ENCODE measurements at regions not wholly inside any gene's neighbourhood (a gene's known extent, or its start where the extent isn't known, plus 50 kb on each side); places are given as distances from the start of the nearest gene placed in this dataset.

DNA sequence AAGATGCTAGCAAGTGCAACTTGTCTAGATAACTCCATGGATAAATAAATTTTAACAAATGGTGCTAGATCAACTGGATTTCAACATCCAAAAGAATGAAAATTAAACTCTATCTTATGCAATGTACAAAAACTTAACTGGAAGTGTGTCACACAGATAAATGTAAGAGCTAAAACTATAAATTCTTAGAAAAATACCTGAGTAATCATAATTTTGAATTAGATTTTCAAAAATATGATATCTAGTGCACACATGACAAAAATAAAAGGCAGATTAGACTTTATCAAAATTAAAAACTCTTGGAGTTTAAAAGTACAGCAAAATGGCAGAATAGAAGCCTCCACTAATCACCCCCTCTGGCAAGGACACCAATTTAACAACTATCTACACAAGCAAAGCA, 1791.2 kb upstream of the CDH6 start:
- Histone ChIP-seq H3K4me2 (ENCODE audit: insufficient read depth, low read length) (no peak overlapping the region), H3K4me3 (ENCODE audit: low read depth in 1 of 2, low read length in 2 of 2) (no peak overlapping the region), H3K79me2 (ENCODE audit: insufficient read depth, low read length) (no peaks in the 10 kb centered on the region), H3K9ac (ENCODE audit: low read depth, low read length) (no peak overlapping the region), H4K20me1 (ENCODE audit: insufficient read depth, low read length) (no peaks in the 10 kb centered on the region), H3K9me3 (ENCODE audit: insufficient read depth, low read length, severe bottlenecking) (peaks cover 7% of the 10 kb centered on the region), H3K27me3 (ENCODE audit: insufficient read depth, low read length, poor library complexity) (no peaks in the 10 kb centered on the region), H3K4me1 (ENCODE audit: insufficient read depth, low read length) (no peaks in the 10 kb centered on the region), H3K27ac (ENCODE audit: low read length) (no peak overlapping the region), H3K36me3 (ENCODE audit: insufficient read depth, low read length) (no peaks in the 10 kb centered on the region), H2AFZ (ENCODE audit: low read depth, low read length) (no peak overlapping the region)
- DNase-seq: no peak
- no peak for ATAC-seq (ENCODE audit: insufficient read depth, low read depth)
- TF ChIP-seq, protein P1, sequence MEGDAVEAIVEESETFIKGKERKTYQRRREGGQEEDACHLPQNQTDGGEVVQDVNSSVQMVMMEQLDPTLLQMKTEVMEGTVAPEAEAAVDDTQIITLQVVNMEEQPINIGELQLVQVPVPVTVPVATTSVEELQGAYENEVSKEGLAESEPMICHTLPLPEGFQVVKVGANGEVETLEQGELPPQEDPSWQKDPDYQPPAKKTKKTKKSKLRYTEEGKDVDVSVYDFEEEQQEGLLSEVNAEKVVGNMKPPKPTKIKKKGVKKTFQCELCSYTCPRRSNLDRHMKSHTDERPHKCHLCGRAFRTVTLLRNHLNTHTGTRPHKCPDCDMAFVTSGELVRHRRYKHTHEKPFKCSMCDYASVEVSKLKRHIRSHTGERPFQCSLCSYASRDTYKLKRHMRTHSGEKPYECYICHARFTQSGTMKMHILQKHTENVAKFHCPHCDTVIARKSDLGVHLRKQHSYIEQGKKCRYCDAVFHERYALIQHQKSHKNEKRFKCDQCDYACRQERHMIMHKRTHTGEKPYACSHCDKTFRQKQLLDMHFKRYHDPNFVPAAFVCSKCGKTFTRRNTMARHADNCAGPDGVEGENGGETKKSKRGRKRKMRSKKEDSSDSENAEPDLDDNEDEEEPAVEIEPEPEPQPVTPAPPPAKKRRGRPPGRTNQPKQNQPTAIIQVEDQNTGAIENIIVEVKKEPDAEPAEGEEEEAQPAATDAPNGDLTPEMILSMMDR (IDR thresholded peaks at IDR 0.05; ENCODE audit: borderline replicate concordance, extremely low read depth, low read length, poor library complexity, severe bottlenecking): no peak
- TF ChIP-seq EZH2 (IDR thresholded peaks at IDR 0.05; ENCODE audit: borderline replicate concordance, low read depth, low read length, severe bottlenecking): no peak

DNA sequence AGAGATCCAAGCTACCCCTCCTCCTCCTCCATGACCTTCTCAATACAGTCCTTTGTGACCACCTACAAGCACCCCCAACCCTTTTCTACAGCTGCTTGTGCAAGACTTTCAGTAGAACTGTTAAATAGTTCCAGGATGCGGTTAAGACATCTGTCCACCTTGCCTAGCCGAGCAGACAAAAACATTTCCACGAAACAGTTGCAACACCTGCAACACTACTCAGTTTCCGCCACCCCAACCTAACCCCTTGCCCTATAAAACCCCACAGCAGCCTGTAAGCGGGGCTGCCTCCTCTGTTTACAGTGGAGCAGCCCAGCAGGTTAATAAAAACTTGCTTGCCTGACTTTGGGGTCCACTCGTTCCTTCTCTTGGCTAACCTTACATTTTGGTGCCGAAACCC, 1803.5 kb upstream of the CDH6 start:
- H3K27me3 ChIP-seq (ENCODE audit: insufficient read depth, low read length, poor library complexity): no peaks in the 10 kb centered on the region
- no peak overlapping the region for H2AFZ ChIP-seq (ENCODE audit: low read depth, low read length)
- no peak overlapping the region for H3K4me3 ChIP-seq (ENCODE audit: low read depth in 1 of 2, low read length in 2 of 2)
- ATAC-seq (ENCODE audit: insufficient read depth, low read depth): no peak
- no peak for DNase-seq
- H3K27ac ChIP-seq (ENCODE audit: low read length): no peak overlapping the region
- H3K4me2 ChIP-seq (ENCODE audit: insufficient read depth, low read length): no peak overlapping the region
- H3K79me2 ChIP-seq (ENCODE audit: insufficient read depth, low read length): no peaks in the 10 kb centered on the region
- H4K20me1 ChIP-seq (ENCODE audit: insufficient read depth, low read length): no peaks in the 10 kb centered on the region
- no peaks in the 10 kb centered on the region for H3K36me3 ChIP-seq (ENCODE audit: insufficient read depth, low read length)
- no peaks in the 10 kb centered on the region for H3K4me1 ChIP-seq (ENCODE audit: insufficient read depth, low read length)
- TF ChIP-seq, protein P1 (IDR thresholded peaks at IDR 0.05; ENCODE audit: borderline replicate concordance, extremely low read depth, low read length, poor library complexity, severe bottlenecking): no peak
- no peak for TF ChIP-seq EZH2 (IDR thresholded peaks at IDR 0.05; ENCODE audit: borderline replicate concordance, low read depth, low read length, severe bottlenecking)
- no peak overlapping the region for H3K9ac ChIP-seq (ENCODE audit: low read depth, low read length)
- peaks cover 1% of the 10 kb centered on the region for H3K9me3 ChIP-seq (ENCODE audit: insufficient read depth, low read length, severe bottlenecking)

DNA sequence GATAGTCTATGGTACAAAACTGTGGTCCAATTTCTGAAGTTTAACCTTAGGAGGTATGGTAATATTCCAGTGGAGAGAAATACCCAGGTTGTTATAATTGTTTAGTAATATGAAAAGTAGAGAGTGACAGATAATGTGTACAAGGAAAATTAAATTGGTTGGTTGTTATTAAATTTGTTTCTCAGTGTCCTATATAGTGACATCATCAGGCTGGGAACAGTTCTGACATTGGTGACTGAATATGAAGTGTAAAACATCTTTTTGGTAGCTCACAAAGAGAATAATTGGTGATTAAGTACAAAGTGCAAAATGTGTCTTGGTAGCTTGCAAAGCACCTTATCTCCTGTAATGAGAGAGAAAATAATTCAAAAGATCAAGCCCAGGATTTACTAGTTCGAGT, 1806.1 kb upstream of the CDH6 start:
- H3K79me2 ChIP-seq (ENCODE audit: insufficient read depth, low read length): no peaks in the 10 kb centered on the region
- no peak overlapping the region for H2AFZ ChIP-seq (ENCODE audit: low read depth, low read length)
- H4K20me1 ChIP-seq (ENCODE audit: insufficient read depth, low read length): no peaks in the 10 kb centered on the region
- no peak for DNase-seq
- no peak overlapping the region for H3K27ac ChIP-seq (ENCODE audit: low read length)
- H3K36me3 ChIP-seq (ENCODE audit: insufficient read depth, low read length): no peaks in the 10 kb centered on the region
- no peaks in the 10 kb centered on the region for H3K9me3 ChIP-seq (ENCODE audit: insufficient read depth, low read length, severe bottlenecking)
- H3K27me3 ChIP-seq (ENCODE audit: insufficient read depth, low read length, poor library complexity): no peaks in the 10 kb centered on the region
- TF ChIP-seq, protein P1 (IDR thresholded peaks at IDR 0.05; ENCODE audit: borderline replicate concordance, extremely low read depth, low read length, poor library complexity, severe bottlenecking): no peak
- TF ChIP-seq EZH2 (IDR thresholded peaks at IDR 0.05; ENCODE audit: borderline replicate concordance, low read depth, low read length, severe bottlenecking): no peak
- no peak overlapping the region for H3K4me2 ChIP-seq (ENCODE audit: insufficient read depth, low read length)
- no peak for ATAC-seq (ENCODE audit: insufficient read depth, low read depth)
- no peak overlapping the region for H3K4me3 ChIP-seq (ENCODE audit: low read depth in 1 of 2, low read length in 2 of 2)
- H3K9ac ChIP-seq (ENCODE audit: low read depth, low read length): no peak overlapping the region
- H3K4me1 ChIP-seq (ENCODE audit: insufficient read depth, low read length): no peaks in the 10 kb centered on the region

DNA sequence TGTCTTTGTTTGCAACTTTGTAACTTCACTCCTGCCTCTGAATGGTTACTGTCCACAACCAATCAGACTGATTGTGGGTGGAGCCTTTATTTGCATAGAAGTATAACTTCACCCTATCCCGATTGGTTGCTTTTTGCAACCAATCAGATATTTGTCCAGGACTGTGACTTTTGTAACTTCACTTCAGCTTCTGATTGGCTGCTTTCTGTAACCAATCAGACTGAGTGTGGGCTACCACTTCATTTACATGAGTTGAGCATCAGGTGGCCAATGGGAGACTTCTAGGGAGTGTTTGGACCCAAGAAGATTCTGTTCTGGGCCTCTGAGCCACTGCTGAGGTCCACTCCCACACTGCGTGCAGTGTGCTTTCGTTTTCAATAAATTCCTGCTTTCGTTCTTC, 1810.7 kb upstream of the CDH6 start:
- Histone ChIP-seq H3K9me3 (ENCODE audit: insufficient read depth, low read length, severe bottlenecking) (no peaks in the 10 kb centered on the region), H3K27ac (ENCODE audit: low read length) (no peak overlapping the region), H2AFZ (ENCODE audit: low read depth, low read length) (no peak overlapping the region), H3K4me1 (ENCODE audit: insufficient read depth, low read length) (no peaks in the 10 kb centered on the region), H3K4me2 (ENCODE audit: insufficient read depth, low read length) (no peak overlapping the region), H4K20me1 (ENCODE audit: insufficient read depth, low read length) (no peaks in the 10 kb centered on the region), H3K79me2 (ENCODE audit: insufficient read depth, low read length) (no peaks in the 10 kb centered on the region), H3K36me3 (ENCODE audit: insufficient read depth, low read length) (no peaks in the 10 kb centered on the region), H3K27me3 (ENCODE audit: insufficient read depth, low read length, poor library complexity) (no peaks in the 10 kb centered on the region), H3K4me3 (ENCODE audit: low read depth in 1 of 2, low read length in 2 of 2) (no peak overlapping the region), H3K9ac (ENCODE audit: low read depth, low read length) (no peak overlapping the region)
- TF ChIP-seq EZH2 (IDR thresholded peaks at IDR 0.05; ENCODE audit: borderline replicate concordance, low read depth, low read length, severe bottlenecking): no peak
- TF ChIP-seq, protein P1 (IDR thresholded peaks at IDR 0.05; ENCODE audit: borderline replicate concordance, extremely low read depth, low read length, poor library complexity, severe bottlenecking): no peak
- ATAC-seq (ENCODE audit: insufficient read depth, low read depth) (no peak), DNase-seq (no peak)

Data from DND-41 (cell line).